ENCODE measurements at regions not wholly inside any gene's neighbourhood (a gene's known extent, or its start where the extent isn't known, plus 50 kb on each side); places are given as distances from the start of the nearest gene placed in this dataset.
"Not testable (repeated sequence)": the region's sequence is repeated elsewhere in the genome, so short reads cannot be mapped to it uniquely, and the experiment has no call there.

- no peak for DNase-seq
These were observed 186.2 kb upstream of the SVIL start for GRCh38 chr10:29820890-29821461.

GRCh38 chr10:29816801-29817558 is 182.2 kb upstream of the SVIL start:
- no peak for DNase-seq

- no peak for DNase-seq
These were observed 180.8 kb upstream of the SVIL start for GRCh38 chr10:29815572-29815971.

- no peak for DNase-seq
These were observed 177.1 kb upstream of the SVIL start for GRCh38 chr10:29811751-29812427.

- no peak for DNase-seq
These were observed 176.0 kb upstream of the SVIL start for GRCh38 chr10:29810816-29811215.

- not testable (repeated sequence) for DNase-seq
These were observed 175.5 kb upstream of the SVIL start for GRCh38 chr10:29810231-29810630.

- no peak for DNase-seq
These were observed 174.6 kb upstream of the SVIL start for GRCh38 chr10:29809383-29809782.

GRCh38 chr10:29807163-29807806 is 172.5 kb upstream of the SVIL start:
- no peak for DNase-seq

GRCh38 chr10:29806350-29806788 is 171.6 kb upstream of the SVIL start:
- no peak for DNase-seq

- DNase-seq = no peak
These were observed 170.5 kb upstream of the SVIL start for GRCh38 chr10:29805134-29805723.

- DNase-seq = no peak
These were observed 169.5 kb upstream of the SVIL start for GRCh38 chr10:29804025-29804852.

GRCh38 chr10:29802171-29802570 is 167.4 kb upstream of the SVIL start:
- DNase-seq = no peak

GRCh38 chr10:29798921-29799690 is 164.3 kb upstream of the SVIL start:
- DNase-seq = no peak

- no peak for DNase-seq
These were observed 162.8 kb upstream of the SVIL start for GRCh38 chr10:29797616-29798015.

GRCh38 chr10:29795850-29796249 is 161.1 kb upstream of the SVIL start:
- DNase-seq = no peak

- DNase-seq = no peak
These were observed 160.2 kb upstream of the SVIL start for GRCh38 chr10:29794776-29795611.

- DNase-seq = no peak
These were observed 157.0 kb upstream of the SVIL start for GRCh38 chr10:29791773-29792172.

GRCh38 chr10:29790207-29790606 is 155.4 kb upstream of the SVIL start:
- DNase-seq = no peak

- DNase-seq = no peak
These were observed 153.3 kb upstream of the SVIL start for GRCh38 chr10:29788113-29788512.

- no peak for DNase-seq
These were observed 150.9 kb upstream of the SVIL start for GRCh38 chr10:29785701-29786100.

Measured in activated CD4-positive, CD25-positive, alpha-beta regulatory T cell (primary cell).